ENCODE measurements at regions not wholly inside any gene's neighbourhood (a gene's known extent, or its start where the extent isn't known, plus 50 kb on each side); places are given as distances from the start of the nearest gene placed in this dataset.

- DNase-seq (ENCODE audit: low read depth, low spot score), result no peak
- no peaks in the 10 kb centered on the region for H3K27me3 Mint-ChIP-seq (ENCODE audit: low read depth)
- no peaks in the 10 kb centered on the region for H3K36me3 Mint-ChIP-seq (ENCODE audit: low read depth)
- no peak for TF ChIP-seq CTCF (conservative IDR thresholded peaks at IDR 0.05)
- H3K4me1 Mint-ChIP-seq, result peaks cover 9% of the 10 kb centered on the region
- peaks cover 3% of the 10 kb centered on the region for H3K9me3 Mint-ChIP-seq
- H3K27ac Mint-ChIP-seq (ENCODE audit: unreplicated experiment), result no peak overlapping the region
- H3K4me3 Mint-ChIP-seq, result no peak overlapping the region
Observed at GRCh38 chr2:122179492-122180165, 424.2 kb downstream of the TSN start.

- H3K27me3 Mint-ChIP-seq (ENCODE audit: low read depth), result no peaks in the 10 kb centered on the region
- no peak overlapping the region for H3K4me3 Mint-ChIP-seq
- peaks cover 9% of the 10 kb centered on the region for H3K4me1 Mint-ChIP-seq
- no peak overlapping the region for H3K27ac Mint-ChIP-seq (ENCODE audit: unreplicated experiment)
- no peak for TF ChIP-seq CTCF (conservative IDR thresholded peaks at IDR 0.05)
- no peaks in the 10 kb centered on the region for H3K36me3 Mint-ChIP-seq (ENCODE audit: low read depth)
- DNase-seq (ENCODE audit: low read depth, low spot score), result no peak
- H3K9me3 Mint-ChIP-seq, result peaks cover 3% of the 10 kb centered on the region
Observed at GRCh38 chr2:122180972-122181371, 425.5 kb downstream of the TSN start.

GRCh38 chr2:122182616-122183355 lies 427.3 kb downstream of the TSN start:
- no peak for TF ChIP-seq CTCF (conservative IDR thresholded peaks at IDR 0.05)
- Mint-ChIP-seq H3K36me3 (ENCODE audit: low read depth) (no peaks in the 10 kb centered on the region), H3K9me3 (peaks cover 3% of the 10 kb centered on the region), H3K4me1 (peaks cover 9% of the 10 kb centered on the region), H3K4me3 (no peak overlapping the region), H3K27ac (ENCODE audit: unreplicated experiment) (no peak overlapping the region), H3K27me3 (ENCODE audit: low read depth) (no peaks in the 10 kb centered on the region)
- DNase-seq (ENCODE audit: low read depth, low spot score), result no peak

GRCh38 chr2:122183890-122184289 lies 428.4 kb downstream of the TSN start:
- Mint-ChIP-seq H3K27ac (ENCODE audit: unreplicated experiment) (no peak overlapping the region), H3K4me1 (no peaks in the 10 kb centered on the region), H3K9me3 (peaks cover 3% of the 10 kb centered on the region), H3K27me3 (ENCODE audit: low read depth) (no peaks in the 10 kb centered on the region), H3K4me3 (no peak overlapping the region), H3K36me3 (ENCODE audit: low read depth) (no peaks in the 10 kb centered on the region)
- no peak for DNase-seq (ENCODE audit: low read depth, low spot score)
- no peak for TF ChIP-seq CTCF (conservative IDR thresholded peaks at IDR 0.05)

GRCh38 chr2:122186761-122187222 lies 431.3 kb downstream of the TSN start:
- Mint-ChIP-seq H3K27me3 (ENCODE audit: low read depth) (no peaks in the 10 kb centered on the region), H3K36me3 (ENCODE audit: low read depth) (no peaks in the 10 kb centered on the region), H3K4me1 (no peaks in the 10 kb centered on the region), H3K4me3 (no peak overlapping the region), H3K9me3 (no peaks in the 10 kb centered on the region), H3K27ac (ENCODE audit: unreplicated experiment) (no peak overlapping the region)
- no peak for DNase-seq (ENCODE audit: low read depth, low spot score)
- TF ChIP-seq CTCF (conservative IDR thresholded peaks at IDR 0.05), result no peak

Data from neural crest cell (in vitro differentiated cells).